Natural killer cell (primary cell): ENCODE measurements at regions not wholly inside any gene's neighbourhood (a gene's known extent, or its start where the extent isn't known, plus 50 kb on each side); places are given as distances from the start of the nearest gene placed in this dataset.

Experiments used
- ATAC-seq, 3 donors: fragments of 150-1000 bp in 2 of 3; fragments of 200-7000 bp in 1 of 3; cut with Tn5 transposase; 1 replicate in 1 of 3; 2 replicates in 2 of 3; pipeline ENCODE4 v1.10.0; 2021; ENCODE audit warnings: mild to moderate bottlenecking in 2 of 3, moderate library complexity in 2 of 3
- DNase-seq, 2 donors: peaks; one replicate each; pipeline versions ENCODE4 v3.0.0 to v3.0.0-alpha.2; 2013 to 2021; ENCODE audit warnings: mixed read lengths in 1 of 2
- H3K27ac ChIP-seq: one replicate; pipeline ENCODE4 v1.5.1; 2013; ENCODE audit warnings: mild to moderate bottlenecking, low read length
- H3K27me3 ChIP-seq: one replicate; pipeline ENCODE4 v1.6.1; 2013; ENCODE audit warnings: low read length; ENCODE audit not compliant: control insufficient read depth, insufficient read depth
- H3K36me3 ChIP-seq: one replicate; pipeline ENCODE4 v1.6.1; 2013; ENCODE audit warnings: low read length; ENCODE audit not compliant: control insufficient read depth, insufficient read depth
- H3K4me1 ChIP-seq: one replicate; pipeline ENCODE4 v1.6.1; 2013; ENCODE audit warnings: low read length; ENCODE audit not compliant: control insufficient read depth, insufficient read depth
- H3K4me3 ChIP-seq: one replicate; pipeline ENCODE4 v1.5.1; 2013; ENCODE audit warnings: low read length
- H3K9me3 ChIP-seq: one replicate; pipeline ENCODE4 v1.6.1; 2013; ENCODE audit warnings: low read length; ENCODE audit not compliant: control insufficient read depth, insufficient read depth
- H3K27ac Mint-ChIP-seq, 2 donors: one replicate each; pipeline ENCODE4 v1.8.0; 2022; ENCODE audit warnings: mild to moderate bottlenecking in 2 of 2, mixed read lengths in 2 of 2, moderate library complexity in 1 of 2
- H3K27me3 Mint-ChIP-seq, 2 donors: one replicate each; pipeline ENCODE4 v1.8.0; 2022; ENCODE audit warnings: low read depth in 2 of 2, mixed read lengths in 2 of 2
- H3K36me3 Mint-ChIP-seq: one replicate; pipeline ENCODE4 v1.8.0; 2022; ENCODE audit warnings: mixed read lengths
- H3K4me1 Mint-ChIP-seq, 2 donors: one replicate each; pipeline ENCODE4 v1.8.0; 2022; ENCODE audit warnings: mixed read lengths in 2 of 2
- H3K4me3 Mint-ChIP-seq: one replicate; pipeline ENCODE4 v1.8.0; 2022; ENCODE audit warnings: mild to moderate bottlenecking, moderate library complexity, mixed read lengths
- H3K9me3 Mint-ChIP-seq, 2 donors: one replicate each; pipeline ENCODE4 v1.8.0; 2022; ENCODE audit warnings: mixed read lengths in 2 of 2
- CTCF ChIP-seq: fragments of 200-600 bp; IDR thresholded peaks from one replicate; pipeline ENCODE4 v1.8.0; 2022; ENCODE audit warnings: antibody characterized with exemption
- WGBS: methylation state at CpG from one replicate; pipeline ENCODE4 v1.1.7; 2013; ENCODE audit warnings: missing lambda C conversion rate; ENCODE audit not compliant: insufficient coverage; 5-methylcytosine and 5-hydroxymethylcytosine counted together
- intact Hi-C: fragments of 100-400 bp; cut with micrococcal nuclease; formaldehyde crosslinking; loops from one replicate; pipeline ENCODE4 v1.14.2; 2022

- no peaks in the 10 kb centered on the region for H3K36me3 Mint-ChIP-seq
- WGBS = 50% methylated on average over 3 of the region's 4 CpGs
- no peak overlapping the region for H3K27ac ChIP-seq
- DNase-seq = no peak
- ATAC-seq = no peak
- TF ChIP-seq CTCF = no peak
- no peaks in the 10 kb centered on the region for H3K4me1 Mint-ChIP-seq
- peaks cover 3 to 4% of the 10 kb centered on the region in 2 donors for H3K9me3 Mint-ChIP-seq
- H3K4me3 ChIP-seq = no peak overlapping the region
- H3K4me1 ChIP-seq = no peaks in the 10 kb centered on the region
- no peaks in the 10 kb centered on the region for H3K27me3 Mint-ChIP-seq
- intact Hi-C loops = no loop called here
- H3K9me3 ChIP-seq = no peaks in the 10 kb centered on the region
- no peaks in the 10 kb centered on the region for H3K27me3 ChIP-seq
- H3K4me3 Mint-ChIP-seq = no peak overlapping the region
- H3K36me3 ChIP-seq = no peaks in the 10 kb centered on the region
- no peak overlapping the region for H3K27ac Mint-ChIP-seq
Observed at GRCh38 chr5:123874600-123875201, 362.7 kb downstream of the CSNK1G3 start.

- H3K27ac ChIP-seq = no peak overlapping the region
- H3K9me3 ChIP-seq = no peaks in the 10 kb centered on the region
- no peak overlapping the region for H3K4me3 Mint-ChIP-seq
- H3K36me3 Mint-ChIP-seq = no peaks in the 10 kb centered on the region
- no peaks in the 10 kb centered on the region for H3K36me3 ChIP-seq
- no peaks in the 10 kb centered on the region for H3K4me1 Mint-ChIP-seq
- TF ChIP-seq CTCF = no peak
- DNase-seq = no peak
- H3K4me3 ChIP-seq = no peak overlapping the region
- no peak for ATAC-seq
- WGBS = 100% methylated on average over 2 of the region's 2 CpGs
- H3K9me3 Mint-ChIP-seq = peaks cover 2 to 3% of the 10 kb centered on the region in 2 donors
- H3K27ac Mint-ChIP-seq = no peak overlapping the region
- H3K27me3 ChIP-seq = no peaks in the 10 kb centered on the region
- intact Hi-C loops = no loop called here
- H3K27me3 Mint-ChIP-seq = no peaks in the 10 kb centered on the region
- H3K4me1 ChIP-seq = no peaks in the 10 kb centered on the region
Observed at GRCh38 chr5:123873846-123874245, 361.9 kb downstream of the CSNK1G3 start.

- no peaks in the 10 kb centered on the region for H3K36me3 Mint-ChIP-seq
- H3K27ac ChIP-seq = no peak overlapping the region
- 70% methylated on average over 1 of the region's 1 CpG for WGBS
- TF ChIP-seq CTCF = no peak
- DNase-seq (no peak), ATAC-seq (no peak)
- H3K4me1 ChIP-seq = no peaks in the 10 kb centered on the region
- no peak overlapping the region for H3K27ac Mint-ChIP-seq
- no peak overlapping the region for H3K4me3 ChIP-seq
- no peaks in the 10 kb centered on the region for H3K9me3 ChIP-seq
- H3K4me3 Mint-ChIP-seq = no peak overlapping the region
- no peaks in the 10 kb centered on the region for H3K27me3 Mint-ChIP-seq
- H3K27me3 ChIP-seq = no peaks in the 10 kb centered on the region
- H3K4me1 Mint-ChIP-seq = no peaks in the 10 kb centered on the region
- intact Hi-C loops = no loop called here
- peaks cover 7 to 10% of the 10 kb centered on the region in 2 donors for H3K9me3 Mint-ChIP-seq
- H3K36me3 ChIP-seq = no peaks in the 10 kb centered on the region
Observed at GRCh38 chr5:123871373-123871772, 359.4 kb downstream of the CSNK1G3 start.

- 73% methylated on average over 1 of the region's 4 CpGs for WGBS
Observed at GRCh38 chr5:123868881-123869280, 356.9 kb downstream of the CSNK1G3 start.

More at GRCh38 chr5:123868881-123869280, 356.9 kb downstream of the CSNK1G3 start:
- no peaks in the 10 kb centered on the region for H3K9me3 ChIP-seq
- no peaks in the 10 kb centered on the region for H3K4me1 ChIP-seq
- TF ChIP-seq CTCF = no peak
- no peak overlapping the region for H3K27ac ChIP-seq
- H3K9me3 Mint-ChIP-seq = peaks cover 7 to 10% of the 10 kb centered on the region in 2 donors
- H3K27ac Mint-ChIP-seq = no peak overlapping the region
- H3K4me3 Mint-ChIP-seq = no peak overlapping the region
- DNase-seq (no peak), ATAC-seq (no peak)
- H3K36me3 ChIP-seq = no peaks in the 10 kb centered on the region
- no peaks in the 10 kb centered on the region for H3K27me3 Mint-ChIP-seq
- H3K27me3 ChIP-seq = no peaks in the 10 kb centered on the region
- no peaks in the 10 kb centered on the region for H3K4me1 Mint-ChIP-seq
- H3K4me3 ChIP-seq = no peak overlapping the region
- H3K36me3 Mint-ChIP-seq = no peaks in the 10 kb centered on the region
- intact Hi-C loops = no loop called here
